Muscle of leg (tissue), 3 donors: ENCODE measurements at regions not wholly inside any gene's neighbourhood (a gene's known extent, or its start where the extent isn't known, plus 50 kb on each side); places are given as distances from the start of the nearest gene placed in this dataset.

Source experiments
- DNase-seq: peaks from one replicate; pipeline ENCODE4 v3.0.0; 2013
- H3K27ac ChIP-seq: one replicate; pipeline ENCODE4 v1.5.1; 2013; ENCODE audit warnings: mild to moderate bottlenecking, low read length, control low read depth
- H3K27me3 ChIP-seq: one replicate; pipeline ENCODE4 v1.6.1; 2013; ENCODE audit warnings: low read length; ENCODE audit not compliant: control insufficient read depth, insufficient read depth
- H3K36me3 ChIP-seq: one replicate; pipeline ENCODE4 v1.6.1; 2013; ENCODE audit warnings: low read length; ENCODE audit not compliant: control insufficient read depth, insufficient read depth
- H3K4me1 ChIP-seq: one replicate; pipeline ENCODE4 v1.6.1; 2013; ENCODE audit warnings: low read length; ENCODE audit not compliant: control insufficient read depth, insufficient read depth
- H3K4me3 ChIP-seq: one replicate; pipeline ENCODE4 v1.5.1; 2013; ENCODE audit warnings: low read length, control low read depth
- H3K9me3 ChIP-seq: replicated peaks from 2 replicates; pipeline ENCODE4 v1.6.1; 2013; ENCODE audit warnings: low read depth, low read length; ENCODE audit not compliant: control insufficient read depth
- WGBS: methylation state at CpG from one replicate; pipeline ENCODE4 v1.1.5; 2013; ENCODE audit warnings: missing lambda C conversion rate; ENCODE audit not compliant: insufficient coverage; 5-methylcytosine and 5-hydroxymethylcytosine counted together

DNA sequence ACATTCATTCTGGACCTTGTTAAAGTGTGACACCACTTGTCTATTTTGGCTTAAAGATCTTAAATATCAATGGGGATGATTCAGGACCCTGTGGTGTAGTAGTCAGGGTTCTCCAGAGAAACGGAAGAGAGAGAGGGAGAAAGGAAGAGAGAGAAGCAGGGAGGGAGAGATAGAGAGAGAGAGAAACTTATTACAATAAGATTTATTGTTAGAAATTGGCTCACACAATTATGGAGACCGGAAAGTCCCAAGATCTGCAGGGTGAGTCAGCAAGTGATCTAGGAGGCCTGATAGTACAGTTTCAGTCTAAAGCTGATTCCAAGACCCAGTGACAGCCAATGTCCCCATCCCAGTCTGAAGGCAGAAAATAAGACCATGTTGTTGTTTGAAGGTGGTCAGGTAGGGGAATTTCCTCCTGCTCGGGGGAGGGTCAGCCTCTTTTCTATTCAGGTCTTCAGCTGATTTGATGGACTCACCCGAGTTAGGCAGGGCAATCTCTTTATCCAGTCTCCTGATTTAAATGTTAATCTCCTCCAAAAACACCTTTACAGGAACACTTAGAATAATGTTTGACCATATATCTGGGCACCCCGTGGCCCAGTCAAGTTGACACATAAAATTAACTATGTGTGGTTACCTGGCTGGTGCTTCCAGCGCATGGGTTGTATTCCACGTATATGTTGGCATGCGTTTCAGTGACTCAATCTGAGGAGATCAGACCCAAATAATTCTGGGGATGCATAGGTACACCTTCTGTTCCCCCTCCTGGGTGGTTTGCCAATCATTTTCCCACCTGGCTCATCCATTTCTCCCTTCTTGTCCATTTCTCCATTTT lies 1350.5 kb downstream of the TBC1D22A start:
- DNase-seq: no peak
- H3K4me3 ChIP-seq: no peak overlapping the region
- H3K27me3 ChIP-seq: no peaks in the 10 kb centered on the region
- H3K4me1 ChIP-seq: no peaks in the 10 kb centered on the region
- no peaks in the 10 kb centered on the region for H3K36me3 ChIP-seq
- 77% methylated on average over 3 of the region's 8 CpGs for WGBS
- H3K9me3 ChIP-seq: peaks cover 3% of the 10 kb centered on the region
- no peak overlapping the region for H3K27ac ChIP-seq

DNA sequence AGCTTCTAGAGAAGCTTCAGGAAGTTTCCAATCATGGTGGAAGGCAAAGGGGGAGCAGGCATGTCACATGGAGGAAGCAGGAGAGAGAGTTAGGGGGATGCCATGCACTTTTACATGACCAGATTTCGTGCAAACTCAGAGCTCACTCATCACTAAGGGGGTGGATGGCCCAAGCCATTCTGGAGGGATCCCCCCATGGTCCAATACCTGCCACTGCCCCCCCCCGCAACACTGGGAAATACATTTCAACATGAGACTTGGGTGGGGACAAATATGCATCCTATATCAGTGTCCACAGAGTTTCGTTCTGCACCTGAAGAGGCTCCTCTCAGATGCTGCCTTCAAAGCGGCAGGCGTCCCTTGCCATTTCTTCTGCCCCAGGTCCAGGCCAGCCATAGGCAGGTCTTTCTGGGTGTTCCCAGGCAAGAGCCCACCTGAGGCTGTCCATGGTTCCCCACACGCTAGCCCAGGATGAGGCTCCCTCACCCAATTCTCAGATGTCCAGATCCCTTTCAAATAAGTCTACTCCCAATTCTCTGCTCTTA lies 1344.3 kb downstream of the TBC1D22A start:
- DNase-seq: no peak
- Histone ChIP-seq H3K27me3 (peaks cover 9% of the 10 kb centered on the region), H3K4me3 (no peak overlapping the region), H3K4me1 (peaks cover 6% of the 10 kb centered on the region), H3K36me3 (no peaks in the 10 kb centered on the region), H3K9me3 (peaks cover 3% of the 10 kb centered on the region), H3K27ac (no peak overlapping the region)
- 83% methylated on average over 6 of the region's 6 CpGs for WGBS

DNA sequence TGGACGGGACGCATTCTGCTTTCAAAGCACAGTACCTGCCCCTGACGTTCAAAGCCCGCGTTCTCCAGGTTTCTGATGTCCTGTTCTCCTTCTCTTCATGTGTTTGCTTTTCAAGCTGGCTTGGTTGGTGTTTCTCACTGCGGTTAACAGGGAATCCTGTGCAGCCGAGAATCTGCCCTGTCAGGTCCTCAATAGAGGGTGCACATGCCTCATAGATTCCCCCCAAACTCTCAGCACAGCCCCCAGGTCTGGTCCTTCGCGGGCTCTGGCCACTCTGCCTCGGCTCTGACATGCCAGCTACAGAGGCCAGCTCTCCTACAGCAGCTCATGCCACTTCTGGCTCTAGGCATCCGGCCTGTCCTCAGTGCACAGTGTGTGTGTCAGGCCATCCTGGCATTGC lies 1343.8 kb downstream of the TBC1D22A start:
- Histone ChIP-seq H3K36me3 (no peaks in the 10 kb centered on the region), H3K27me3 (peaks cover 9% of the 10 kb centered on the region), H3K4me3 (no peak overlapping the region), H3K27ac (no peak overlapping the region), H3K4me1 (peaks cover 6% of the 10 kb centered on the region), H3K9me3 (peaks cover 3% of the 10 kb centered on the region)
- 79% methylated on average over 11 of the region's 11 CpGs for WGBS
- no peak for DNase-seq

DNA sequence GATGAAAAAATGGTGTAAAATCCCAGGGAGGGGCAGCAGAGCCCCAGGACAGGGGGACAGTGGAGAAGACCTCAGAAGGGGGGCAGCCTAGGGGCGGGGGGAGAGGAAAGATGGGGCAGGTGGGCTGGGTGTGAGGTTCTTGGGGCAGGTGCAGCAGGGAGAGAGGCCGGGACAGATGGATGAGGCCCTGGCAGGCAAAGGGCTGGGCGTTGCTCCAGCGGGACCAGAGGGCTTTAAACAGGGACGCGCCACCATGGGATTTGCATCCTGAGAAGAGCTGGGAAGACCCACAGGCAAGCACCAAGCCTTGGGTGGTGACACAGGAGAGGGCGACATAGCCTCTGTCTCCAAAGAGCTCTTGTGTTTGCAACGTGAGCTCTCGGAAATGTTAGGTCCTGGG lies 1342.8 kb downstream of the TBC1D22A start:
- Histone ChIP-seq H3K27ac (no peak overlapping the region), H3K4me1 (peaks cover 6% of the 10 kb centered on the region), H3K4me3 (no peak overlapping the region), H3K9me3 (peaks cover 3% of the 10 kb centered on the region), H3K27me3 (peaks cover 11% of the 10 kb centered on the region), H3K36me3 (no peaks in the 10 kb centered on the region)
- WGBS: 66% methylated on average over 6 of the region's 9 CpGs
- DNase-seq: no peak

DNA sequence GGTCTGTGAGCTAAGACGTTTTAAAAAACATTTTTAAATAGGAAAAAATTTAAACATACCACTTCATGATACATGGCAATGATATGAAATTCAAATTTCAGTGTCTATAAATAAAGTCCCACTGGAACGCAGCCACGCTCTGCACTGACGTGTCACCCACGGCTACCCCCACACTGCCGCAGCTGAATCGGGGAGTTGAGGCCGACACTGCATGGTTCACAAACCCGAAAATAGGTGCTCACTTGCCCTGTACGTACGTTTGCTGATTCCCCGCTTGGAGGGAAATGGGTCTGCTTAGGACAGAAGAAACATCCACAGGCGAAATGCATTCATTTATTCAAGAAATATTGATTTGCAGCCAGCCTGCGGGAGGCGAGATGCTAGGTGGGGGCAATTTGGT lies 1342.3 kb downstream of the TBC1D22A start:
- H3K36me3 ChIP-seq: no peaks in the 10 kb centered on the region
- peaks cover 3% of the 10 kb centered on the region for H3K9me3 ChIP-seq
- H3K27ac ChIP-seq: no peak overlapping the region
- 80% methylated on average over 13 of the region's 15 CpGs for WGBS
- H3K4me3 ChIP-seq: no peak overlapping the region
- H3K4me1 ChIP-seq: peaks cover 8% of the 10 kb centered on the region
- DNase-seq: no peak
- peaks cover 11% of the 10 kb centered on the region for H3K27me3 ChIP-seq

DNA sequence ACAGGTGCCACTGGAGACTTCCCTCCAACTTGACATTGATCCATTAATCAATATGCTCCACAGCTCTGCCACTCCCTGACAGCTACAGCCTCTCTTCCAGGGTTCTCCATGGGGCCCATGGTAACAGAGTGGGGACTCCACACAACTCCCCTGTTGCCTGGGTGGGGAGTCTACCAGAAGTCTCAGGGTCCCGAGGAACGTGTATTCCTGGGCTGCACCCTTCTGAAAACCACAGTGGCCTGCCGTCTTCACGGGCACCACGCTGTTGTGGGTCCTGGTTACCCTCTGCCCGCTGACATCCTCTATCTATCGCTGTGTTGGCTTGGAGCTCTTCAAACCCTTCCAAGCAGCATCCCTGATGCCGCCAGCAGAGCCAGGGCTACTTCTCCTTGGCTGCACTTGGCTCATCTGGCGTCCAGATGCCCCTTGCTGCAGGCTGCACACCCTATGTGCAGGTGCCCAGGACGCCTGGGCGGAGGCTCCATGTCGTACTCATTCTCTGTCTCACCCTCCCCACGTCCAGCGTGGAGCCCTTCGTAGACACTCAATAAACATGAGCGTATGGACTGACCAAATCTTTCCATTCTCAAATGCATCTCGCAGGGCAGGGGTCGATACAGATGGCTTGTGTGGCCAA lies 1341.8 kb downstream of the TBC1D22A start:
- WGBS: 89% methylated on average over 14 of the region's 18 CpGs

DNA sequence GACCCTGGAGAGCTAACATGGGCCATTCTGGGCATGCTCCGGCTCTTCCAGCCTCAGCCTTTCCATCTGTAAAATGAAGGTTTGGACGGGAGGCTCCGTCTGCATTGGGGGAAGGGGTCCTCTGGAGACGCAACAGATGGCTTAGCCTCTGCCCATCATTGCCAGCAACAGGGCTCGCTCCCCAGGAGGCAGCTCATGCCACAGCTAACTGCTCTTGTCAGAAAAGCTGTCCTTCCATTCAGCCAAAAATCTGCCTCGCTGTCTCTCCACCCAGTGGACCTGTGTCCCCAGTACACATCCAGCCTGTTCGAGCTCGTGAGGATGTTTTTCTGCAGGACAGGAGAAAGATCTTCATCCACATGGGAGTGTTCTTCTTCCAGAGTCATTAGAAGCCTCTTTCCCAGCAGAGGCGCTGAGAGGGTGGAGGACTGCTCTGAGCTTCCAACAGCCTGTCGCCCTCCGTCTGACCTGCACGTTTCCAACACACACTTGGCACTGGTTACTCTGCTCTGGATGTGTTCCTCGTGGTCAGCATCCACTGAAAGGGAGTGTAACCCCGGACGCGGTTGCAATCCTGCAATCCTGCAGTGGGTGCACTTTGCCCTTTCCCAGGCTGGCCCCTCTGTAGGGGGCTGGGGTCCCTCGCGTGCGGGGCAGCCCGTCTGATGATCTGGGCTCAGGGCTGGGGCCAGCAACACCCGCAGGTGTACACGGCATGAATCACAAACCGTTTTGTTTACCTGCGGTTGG lies 1340.9 kb downstream of the TBC1D22A start:
- Histone ChIP-seq H3K9me3 (no peaks in the 10 kb centered on the region), H3K36me3 (no peaks in the 10 kb centered on the region), H3K4me3 (no peak overlapping the region), H3K27me3 (peaks cover 14% of the 10 kb centered on the region), H3K27ac (no peak overlapping the region), H3K4me1 (peaks cover 14% of the 10 kb centered on the region)
- 34% methylated on average over 19 of the region's 24 CpGs for WGBS
- peak; percentile 71 for DNase-seq

More for the DNA sequence above, 1341.8 kb downstream of the TBC1D22A start:
- Histone ChIP-seq H3K27me3 (peaks cover 12% of the 10 kb centered on the region), H3K9me3 (peaks cover 3% of the 10 kb centered on the region), H3K4me3 (no peak overlapping the region), H3K36me3 (no peaks in the 10 kb centered on the region), H3K27ac (no peak overlapping the region), H3K4me1 (peaks cover 12% of the 10 kb centered on the region)
- DNase-seq: no peak

DNA sequence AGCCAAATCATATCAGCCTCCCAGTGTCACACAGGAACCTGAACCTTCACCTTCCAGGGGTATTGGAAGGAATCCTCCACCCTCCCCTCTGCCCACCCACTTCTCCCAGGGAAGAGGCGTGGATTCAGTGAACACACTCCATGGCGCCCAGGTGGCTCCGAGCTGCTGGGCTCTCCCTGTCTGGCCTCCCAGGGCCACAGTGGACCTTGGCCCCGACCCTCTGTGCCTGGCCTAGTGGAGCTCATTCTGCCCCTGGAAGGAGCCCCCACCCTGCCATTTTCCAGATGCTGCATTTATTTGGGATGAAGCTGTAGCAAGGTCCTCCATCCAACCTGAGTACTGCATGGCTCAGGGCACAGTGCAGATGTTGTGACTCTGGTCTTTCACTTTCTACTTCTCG lies 1340.1 kb downstream of the TBC1D22A start:
- Histone ChIP-seq H3K4me1 (peaks cover 16% of the 10 kb centered on the region), H3K9me3 (no peaks in the 10 kb centered on the region), H3K36me3 (no peaks in the 10 kb centered on the region), H3K27me3 (peaks cover 16% of the 10 kb centered on the region), H3K4me3 (no peak overlapping the region), H3K27ac (no peak overlapping the region)
- no peak for DNase-seq
- 86% methylated on average over 4 of the region's 5 CpGs for WGBS

DNA sequence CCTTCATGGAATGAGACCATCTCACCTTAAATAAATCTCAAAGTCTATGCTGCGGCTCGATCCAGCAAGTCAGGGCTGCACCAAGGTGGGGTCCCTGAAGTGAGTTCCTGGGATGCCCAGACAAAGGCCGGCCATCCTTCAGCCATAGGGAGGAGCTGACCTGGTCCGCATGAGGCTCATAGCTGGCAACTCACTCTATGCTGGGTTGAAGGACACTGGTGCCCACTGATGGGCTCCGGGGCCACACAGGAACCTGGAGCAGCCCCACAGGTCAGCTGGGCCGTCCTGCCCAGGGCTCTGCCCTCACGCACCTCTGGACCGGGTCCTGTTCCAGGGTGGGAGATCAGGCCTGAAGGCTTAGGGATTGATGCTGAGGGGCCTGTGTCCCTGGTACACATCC lies 1339.3 kb downstream of the TBC1D22A start:
- no peak for DNase-seq
- H3K27ac ChIP-seq: no peak overlapping the region
- H3K36me3 ChIP-seq: no peaks in the 10 kb centered on the region
- no peak overlapping the region for H3K4me3 ChIP-seq
- peaks cover 17% of the 10 kb centered on the region for H3K4me1 ChIP-seq
- WGBS: 97% methylated on average over 7 of the region's 8 CpGs
- H3K27me3 ChIP-seq: peaks cover 17% of the 10 kb centered on the region
- no peaks in the 10 kb centered on the region for H3K9me3 ChIP-seq
